SKM-1 (cell line): ENCODE measurements at regions not wholly inside any gene's neighbourhood (a gene's known extent, or its start where the extent isn't known, plus 50 kb on each side); places are given as distances from the start of the nearest gene placed in this dataset.
"Not testable (repeated sequence)": the region's sequence is repeated elsewhere in the genome, so short reads cannot be mapped to it uniquely, and the experiment has no call there.

ENCODE experiments used
- DNase-seq: peaks from one replicate; lab custom pipeline; 2025; ENCODE audit not compliant: unreplicated experiment; lab: John Stamatoyannopoulos, UW

- DNase-seq = no peak
Measured at GRCh38 chr7:81190997-81191768, 272.3 kb upstream of the SEMA3C start.

DNA sequence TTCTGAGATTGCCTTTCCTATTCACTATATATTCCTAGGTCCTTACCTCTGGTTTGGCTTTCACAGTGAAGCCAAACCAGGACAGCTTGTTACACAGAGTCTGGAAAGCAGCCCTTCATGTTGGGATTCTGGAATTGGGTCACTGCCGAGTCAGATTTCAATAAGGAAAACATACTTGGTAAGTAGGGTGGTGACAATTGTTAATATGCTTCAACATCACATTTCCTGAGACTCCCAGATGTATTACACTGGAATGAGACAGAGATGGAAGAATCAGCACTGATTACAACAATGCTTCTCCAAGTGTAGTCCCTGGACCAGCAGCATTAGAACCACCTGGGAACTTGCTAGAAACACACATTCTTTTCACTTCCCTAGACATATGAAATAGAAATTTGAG is 268.9 kb upstream of the SEMA3C start:
- DNase-seq = no peak

DNA sequence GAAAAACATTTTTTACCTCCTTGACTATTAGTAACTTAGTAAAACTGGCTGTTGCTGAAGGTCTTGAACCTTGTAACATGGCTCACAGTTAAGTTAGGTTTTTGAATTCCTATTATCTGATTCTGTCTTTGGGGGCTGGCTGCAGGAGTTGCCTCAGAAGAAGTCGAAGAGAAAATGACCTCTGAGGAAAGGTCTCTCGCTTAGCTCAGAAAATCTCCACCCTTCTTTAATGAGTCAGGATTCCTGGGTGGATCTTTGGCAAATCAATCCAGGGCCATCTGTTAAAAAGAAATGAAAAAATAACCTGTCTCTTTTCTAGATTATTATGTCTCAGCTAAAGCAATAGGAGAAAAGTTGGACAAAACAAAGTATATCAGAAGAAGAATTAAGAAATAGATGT is 267.8 kb upstream of the SEMA3C start:
- DNase-seq = no peak

- no peak for DNase-seq
Measured at GRCh38 chr7:81185072-81185471, 266.2 kb upstream of the SEMA3C start.

DNA sequence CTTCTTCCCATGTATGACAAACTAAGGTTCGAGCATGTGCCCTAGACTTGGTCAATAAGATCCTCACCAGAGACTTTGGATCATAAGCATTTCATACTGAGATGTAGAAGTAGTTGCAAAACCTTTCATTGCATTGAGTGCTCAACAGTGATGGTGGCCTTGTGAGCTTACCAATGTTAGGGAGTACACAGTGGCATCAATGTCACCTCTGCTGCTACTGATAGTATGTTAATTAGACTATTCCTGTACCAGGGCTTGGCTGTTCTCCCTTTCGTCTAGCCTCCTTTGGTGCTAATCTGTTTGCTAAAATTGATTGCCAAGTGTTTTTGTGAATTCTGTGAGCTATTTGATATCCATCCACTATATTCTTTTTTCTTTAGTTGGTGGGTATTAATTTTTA is 264.5 kb upstream of the SEMA3C start:
- DNase-seq = no peak

GRCh38 chr7:81182056-81182455 is 263.2 kb upstream of the SEMA3C start:
- not testable (repeated sequence) for DNase-seq

- no peak for DNase-seq
Measured at GRCh38 chr7:81181066-81181465, 262.2 kb upstream of the SEMA3C start.

- no peak for DNase-seq
Measured at GRCh38 chr7:81180573-81180972, 261.7 kb upstream of the SEMA3C start.

GRCh38 chr7:81175275-81175940 is 256.6 kb upstream of the SEMA3C start:
- no peak for DNase-seq

- no peak for DNase-seq
Measured at GRCh38 chr7:81173766-81174281, 255.0 kb upstream of the SEMA3C start.

- no peak for DNase-seq
Measured at GRCh38 chr7:81170291-81170690, 251.4 kb upstream of the SEMA3C start.

DNA sequence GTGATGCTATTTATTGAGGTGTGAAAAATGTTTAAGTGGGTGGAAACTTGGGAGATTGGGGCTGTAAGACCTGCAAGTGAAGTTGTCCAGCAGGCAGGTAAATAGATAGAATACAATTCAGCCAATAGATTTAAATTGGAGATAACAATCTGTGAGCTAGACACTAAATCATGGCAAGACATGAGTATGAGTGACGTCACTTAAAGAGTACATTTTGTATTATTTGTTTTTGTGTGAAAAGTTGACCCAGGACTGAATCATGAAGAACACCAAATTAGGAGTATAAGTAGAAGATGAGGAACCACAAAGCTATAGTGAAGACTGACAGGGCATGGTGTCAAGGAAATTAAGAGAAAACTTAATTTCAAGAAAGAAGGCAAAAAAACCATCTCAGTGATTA is 249.1 kb upstream of the SEMA3C start:
- no peak for DNase-seq

- DNase-seq = no peak
Measured at GRCh38 chr7:81165070-81165469, 246.2 kb upstream of the SEMA3C start.

- DNase-seq = no peak
Measured at GRCh38 chr7:81162771-81163525, 244.1 kb upstream of the SEMA3C start.

GRCh38 chr7:81162234-81162633 is 243.4 kb upstream of the SEMA3C start:
- no peak for DNase-seq

DNA sequence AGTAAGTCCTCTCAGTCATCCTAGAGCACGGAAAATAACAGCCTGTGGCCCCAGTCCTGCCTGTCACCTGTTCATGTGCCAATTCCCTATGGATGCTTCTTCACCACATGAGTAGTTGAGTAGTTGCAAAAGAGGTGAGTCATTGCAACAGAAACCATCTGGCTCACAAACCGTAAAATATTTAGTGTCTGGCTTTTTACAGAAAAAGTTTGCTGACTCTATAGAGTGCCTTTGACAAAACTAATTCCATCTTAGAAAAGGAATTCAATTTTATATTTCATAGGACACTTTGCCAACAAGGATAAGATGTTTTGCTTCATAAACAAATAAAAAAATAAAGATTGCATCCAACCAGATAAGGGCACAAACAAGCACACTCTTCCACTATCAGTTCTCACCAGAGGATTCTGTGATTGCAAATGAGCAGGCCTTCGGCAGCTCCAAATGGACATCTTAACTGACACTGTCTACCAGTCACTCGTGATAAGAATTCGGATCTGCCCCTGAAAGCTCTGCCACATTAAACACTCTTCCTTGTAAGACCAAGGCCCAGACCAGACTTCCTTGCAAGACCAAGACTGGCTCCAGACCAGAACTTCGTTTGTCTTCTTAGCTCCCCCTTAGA is 242.7 kb upstream of the SEMA3C start:
- DNase-seq = no peak

DNA sequence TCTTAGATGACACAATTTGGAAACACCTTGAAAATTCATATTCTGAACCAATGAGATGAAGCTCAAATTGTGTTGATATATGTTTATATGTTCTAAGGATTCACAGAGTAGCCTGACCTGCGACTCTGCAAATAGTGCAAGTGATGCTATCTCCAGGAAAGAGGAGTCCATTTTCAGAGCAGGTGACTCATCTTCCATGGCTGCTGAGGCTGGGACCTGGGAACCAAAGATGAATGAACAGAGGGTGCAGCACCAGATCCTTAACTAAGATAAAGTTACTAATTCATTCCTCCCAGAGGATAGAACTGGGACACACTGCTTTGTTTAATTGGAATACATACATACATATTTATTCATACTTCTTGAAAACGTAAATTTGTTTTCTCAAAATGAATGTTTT is 240.6 kb upstream of the SEMA3C start:
- no peak for DNase-seq

DNA sequence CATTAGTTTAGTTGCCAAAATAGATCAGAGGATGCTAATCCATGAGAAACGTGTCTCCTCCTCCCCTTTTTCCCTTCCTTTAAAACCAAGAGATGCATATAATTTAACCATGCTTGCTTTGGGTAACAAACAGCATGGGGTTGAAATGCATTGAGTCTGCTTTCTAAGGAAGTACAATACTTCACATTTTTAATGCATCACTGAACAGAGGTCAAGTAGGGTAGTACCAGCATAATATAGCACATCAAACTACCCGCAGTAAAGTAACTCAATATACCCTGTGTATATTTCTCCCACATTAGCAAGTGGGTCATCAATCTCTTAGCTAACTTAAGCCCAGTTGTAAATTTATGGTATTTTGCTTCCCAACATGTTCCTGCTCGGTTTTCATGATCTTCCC is 239.3 kb upstream of the SEMA3C start:
- DNase-seq = no peak

GRCh38 chr7:81155654-81156373 is 237.0 kb upstream of the SEMA3C start:
- no peak for DNase-seq

GRCh38 chr7:81154565-81154964 is 235.7 kb upstream of the SEMA3C start:
- no peak for DNase-seq

GRCh38 chr7:81152925-81153324 is 234.1 kb upstream of the SEMA3C start:
- not testable (repeated sequence) for DNase-seq
